LNCAP (cell line): ENCODE measurements at regions not wholly inside any gene's neighbourhood (a gene's known extent, or its start where the extent isn't known, plus 50 kb on each side); places are given as distances from the start of the nearest gene placed in this dataset.

ENCODE experiments used
- CTCF ChIP-seq: fragments of 450-650 bp; IDR thresholded peaks from 2 replicates; pipeline ENCODE4 v1.5.1; 2017; ENCODE audit warnings: mild to moderate bottlenecking

GRCh38 chr4:183801457-183802165 is 103.5 kb upstream of the STOX2 start:
- no peak for TF ChIP-seq CTCF

- TF ChIP-seq CTCF, result no peak
These were observed 98.8 kb upstream of the STOX2 start for GRCh38 chr4:183806341-183806740.

GRCh38 chr4:183807420-183808096 is 97.5 kb upstream of the STOX2 start:
- TF ChIP-seq CTCF, result no peak

GRCh38 chr4:183808097-183808456 is 97.0 kb upstream of the STOX2 start:
- no peak for TF ChIP-seq CTCF

GRCh38 chr4:183812567-183812966 is 92.5 kb upstream of the STOX2 start:
- no peak for TF ChIP-seq CTCF

- TF ChIP-seq CTCF, result no peak
These were observed 90.6 kb upstream of the STOX2 start for GRCh38 chr4:183814461-183814860.

- no peak for TF ChIP-seq CTCF
These were observed 89.0 kb upstream of the STOX2 start for GRCh38 chr4:183816077-183816476.
